ENCODE measurements at regions not wholly inside any gene's neighbourhood (a gene's known extent, or its start where the extent isn't known, plus 50 kb on each side); places are given as distances from the start of the nearest gene placed in this dataset.
"Not testable (repeated sequence)": the region's sequence is repeated elsewhere in the genome, so short reads cannot be mapped to it uniquely, and the experiment has no call there.

DNA sequence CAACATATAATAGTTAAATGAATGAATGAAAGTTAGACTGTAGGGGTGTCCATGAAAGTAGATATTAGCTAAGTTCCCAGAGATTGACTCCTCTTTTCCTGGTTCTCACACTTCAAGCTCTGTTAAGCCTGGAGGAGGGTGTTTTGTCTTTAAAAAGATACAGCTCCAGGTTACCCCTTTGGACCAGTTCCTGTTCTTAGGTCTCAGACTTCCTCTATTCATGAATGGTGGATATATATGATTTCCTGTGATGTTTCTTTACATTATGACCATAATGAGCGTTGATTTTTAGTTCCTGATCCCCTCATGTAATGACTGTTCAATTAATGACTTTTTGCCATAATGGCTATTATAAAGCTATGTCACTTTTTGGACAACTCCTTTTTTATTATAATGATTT, 115.9 kb downstream of the FAM72C start:
- not testable (repeated sequence) for H3K4me1 Mint-ChIP-seq, H3K27me3 Mint-ChIP-seq, H3K27ac Mint-ChIP-seq, H3K4me3 Mint-ChIP-seq, H3K9me3 Mint-ChIP-seq, H3K36me3 Mint-ChIP-seq

- H3K4me1 Mint-ChIP-seq, H3K9me3 Mint-ChIP-seq, H3K36me3 Mint-ChIP-seq, H3K4me3 Mint-ChIP-seq, H3K27ac Mint-ChIP-seq, H3K27me3 Mint-ChIP-seq: not testable (repeated sequence)
Measured at GRCh38 chr1:143854069-143854468, 117.7 kb downstream of the FAM72C start.

DNA sequence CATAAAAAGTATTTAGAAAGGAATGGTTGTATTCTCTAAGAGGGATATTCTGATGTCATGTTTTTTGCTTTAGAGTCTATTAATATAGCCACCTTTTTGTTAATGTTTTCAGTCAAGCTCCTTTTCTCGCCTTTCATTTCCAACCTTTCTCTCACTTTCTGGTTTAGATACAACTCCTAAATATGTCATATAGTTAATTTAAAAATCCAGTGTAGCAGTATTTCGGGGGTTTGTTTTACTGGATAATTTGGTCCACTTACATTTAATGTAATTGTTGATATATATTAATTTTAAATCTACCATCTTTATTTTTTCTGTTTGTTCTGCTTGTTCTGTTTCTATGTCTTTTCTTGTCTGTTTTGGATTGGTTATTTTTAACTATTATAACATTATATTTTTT, 121.1 kb downstream of the FAM72C start:
- H3K27ac Mint-ChIP-seq, H3K4me3 Mint-ChIP-seq, H3K27me3 Mint-ChIP-seq, H3K9me3 Mint-ChIP-seq, H3K4me1 Mint-ChIP-seq, H3K36me3 Mint-ChIP-seq: not testable (repeated sequence)

GRCh38 chr1:143848859-143849258, 122.9 kb downstream of the FAM72C start:
- not testable (repeated sequence) for H3K27me3 Mint-ChIP-seq, H3K4me3 Mint-ChIP-seq, H3K27ac Mint-ChIP-seq, H3K36me3 Mint-ChIP-seq, H3K4me1 Mint-ChIP-seq, H3K9me3 Mint-ChIP-seq

DNA sequence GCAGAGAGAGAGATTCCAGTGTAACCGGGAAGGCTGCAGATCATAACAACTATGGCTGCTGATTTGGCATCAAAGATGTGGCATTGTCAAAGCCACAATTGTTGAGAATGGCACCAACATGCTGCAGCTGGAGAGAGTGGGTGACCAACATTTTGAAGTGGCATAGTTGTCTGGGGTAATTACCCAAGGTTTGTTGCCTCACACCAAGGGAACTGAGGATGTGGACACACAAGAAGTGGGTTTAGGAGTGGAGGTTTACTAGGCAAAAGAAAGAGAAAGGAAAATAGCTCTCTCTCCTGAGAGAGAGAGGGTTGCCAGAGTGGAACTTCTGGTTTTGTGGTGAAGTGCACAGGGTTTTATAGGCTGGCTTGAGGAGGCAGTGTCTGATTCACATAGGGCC, 126.6 kb downstream of the FAM72C start:
- not testable (repeated sequence) for H3K27ac Mint-ChIP-seq, H3K36me3 Mint-ChIP-seq, H3K9me3 Mint-ChIP-seq, H3K4me3 Mint-ChIP-seq, H3K27me3 Mint-ChIP-seq, H3K4me1 Mint-ChIP-seq

GRCh38 chr1:143842058-143842457, 129.7 kb downstream of the FAM72C start:
- not testable (repeated sequence) for H3K27ac Mint-ChIP-seq, H3K9me3 Mint-ChIP-seq, H3K4me1 Mint-ChIP-seq, H3K36me3 Mint-ChIP-seq, H3K4me3 Mint-ChIP-seq
- peaks cover 10% of the 10 kb centered on the region for H3K27me3 Mint-ChIP-seq

DNA sequence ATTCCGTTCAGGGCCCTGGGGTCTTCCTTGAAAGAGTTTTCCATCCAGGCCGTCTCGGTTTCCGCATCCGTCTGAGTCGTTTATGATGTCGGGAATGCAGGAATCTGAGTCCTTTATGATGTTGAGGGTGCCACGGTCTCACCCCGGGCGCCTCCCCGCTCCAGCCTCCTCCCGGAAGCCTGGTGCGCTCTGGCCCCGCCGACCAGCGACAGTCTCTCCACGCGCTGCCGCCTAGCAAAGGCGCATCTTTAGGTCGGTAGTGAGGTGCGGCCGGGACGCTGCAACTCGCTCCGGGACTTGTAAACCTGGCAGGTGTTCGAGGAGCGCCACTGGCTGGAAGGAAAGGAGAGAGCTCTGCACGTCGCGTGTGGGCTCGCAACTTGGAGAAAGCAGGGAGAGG, 132.6 kb downstream of the FAM72C start:
- H3K36me3 Mint-ChIP-seq, H3K27ac Mint-ChIP-seq: not testable (repeated sequence)

GRCh38 chr1:143838598-143838929, 133.2 kb downstream of the FAM72C start:
- H3K27me3 Mint-ChIP-seq: peaks cover 10% of the 10 kb centered on the region
- not testable (repeated sequence) for H3K9me3 Mint-ChIP-seq, H3K4me1 Mint-ChIP-seq, H3K36me3 Mint-ChIP-seq, H3K4me3 Mint-ChIP-seq, H3K27ac Mint-ChIP-seq

More for the DNA sequence above, 132.6 kb downstream of the FAM72C start:
- not testable (repeated sequence) for H3K4me1 Mint-ChIP-seq, H3K4me3 Mint-ChIP-seq, H3K9me3 Mint-ChIP-seq
- peaks cover 10% of the 10 kb centered on the region for H3K27me3 Mint-ChIP-seq

DNA sequence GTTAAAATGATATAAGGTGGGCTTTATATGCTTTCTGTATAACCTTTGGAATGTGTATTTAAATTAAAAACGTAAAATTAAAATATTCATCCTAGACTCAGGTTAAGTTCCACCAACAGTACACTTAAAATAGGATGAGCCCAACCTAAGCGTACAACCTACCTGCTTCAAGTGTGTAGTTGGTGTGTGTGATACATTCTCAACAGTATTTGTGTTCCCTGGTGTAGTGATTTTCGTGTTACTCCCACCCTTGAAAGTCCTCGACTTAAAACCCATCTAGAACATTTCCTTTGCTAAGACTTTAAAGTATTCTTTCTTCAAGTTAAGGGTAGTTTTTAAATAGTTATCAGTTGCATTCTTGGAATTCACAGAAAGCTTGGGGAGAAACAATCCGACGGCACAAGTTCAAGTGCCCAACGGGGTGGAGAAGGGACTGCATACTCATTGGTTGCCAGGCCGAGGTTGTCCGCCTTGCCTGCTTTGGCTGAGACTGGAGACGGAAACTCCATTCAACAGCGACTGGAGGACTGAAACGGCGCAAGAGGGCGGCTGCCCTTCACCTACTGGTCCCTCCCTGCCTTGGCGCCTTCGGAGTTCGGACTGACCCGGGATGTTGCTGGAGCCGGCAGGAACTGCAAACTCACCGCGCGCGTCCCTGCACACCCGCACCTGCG, 133.7 kb downstream of the FAM72C start:
- not testable (repeated sequence) for H3K27ac Mint-ChIP-seq, H3K9me3 Mint-ChIP-seq, H3K4me3 Mint-ChIP-seq, H3K4me1 Mint-ChIP-seq, H3K36me3 Mint-ChIP-seq
- peaks cover 10% of the 10 kb centered on the region for H3K27me3 Mint-ChIP-seq

DNA sequence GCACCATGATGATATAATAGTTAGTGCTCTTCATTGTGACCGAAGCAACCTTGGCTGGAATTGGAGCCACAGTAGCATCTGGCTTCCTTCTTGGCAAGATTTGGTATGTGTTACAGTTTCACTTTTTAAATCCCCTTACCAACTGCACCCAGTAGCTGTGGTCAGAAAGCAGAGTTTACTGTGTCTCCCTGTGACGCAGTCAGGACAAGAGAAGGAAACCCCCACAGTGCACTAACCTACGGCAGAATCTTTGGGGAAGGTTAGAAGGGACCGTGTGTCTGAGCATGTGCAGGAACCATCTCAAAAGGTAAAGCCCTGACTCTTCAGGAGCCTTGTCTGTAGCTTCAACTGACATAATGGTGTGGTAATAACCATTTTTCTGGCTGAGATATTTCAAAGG, 138.4 kb downstream of the FAM72C start:
- H3K4me1 Mint-ChIP-seq, H3K4me3 Mint-ChIP-seq, H3K27ac Mint-ChIP-seq, H3K27me3 Mint-ChIP-seq, H3K36me3 Mint-ChIP-seq, H3K9me3 Mint-ChIP-seq: not testable (repeated sequence)

DNA sequence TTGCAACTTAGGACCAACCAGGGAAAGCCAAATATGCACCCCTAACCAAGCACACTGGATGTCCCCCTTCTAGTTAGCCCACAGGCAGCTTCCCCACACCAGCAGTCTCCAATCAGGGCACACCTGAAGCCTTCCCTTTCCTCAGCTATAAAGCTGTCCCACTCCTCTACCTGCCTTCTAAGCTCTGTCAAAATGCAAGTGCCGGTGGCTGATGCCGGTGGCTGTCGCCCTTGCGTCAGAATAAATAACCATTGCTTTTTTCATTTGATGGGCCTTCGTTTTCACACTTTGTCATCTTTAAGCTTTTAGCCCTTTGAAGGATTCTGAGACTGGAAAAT, 139.4 kb downstream of the FAM72C start:
- not testable (repeated sequence) for H3K4me1 Mint-ChIP-seq

GRCh38 chr1:143831479-143832378, 140.1 kb downstream of the FAM72C start:
- H3K4me3 Mint-ChIP-seq: not testable (repeated sequence)

More for the DNA sequence above, 139.4 kb downstream of the FAM72C start:
- H3K36me3 Mint-ChIP-seq, H3K27me3 Mint-ChIP-seq, H3K4me3 Mint-ChIP-seq, H3K9me3 Mint-ChIP-seq, H3K27ac Mint-ChIP-seq: not testable (repeated sequence)

DNA sequence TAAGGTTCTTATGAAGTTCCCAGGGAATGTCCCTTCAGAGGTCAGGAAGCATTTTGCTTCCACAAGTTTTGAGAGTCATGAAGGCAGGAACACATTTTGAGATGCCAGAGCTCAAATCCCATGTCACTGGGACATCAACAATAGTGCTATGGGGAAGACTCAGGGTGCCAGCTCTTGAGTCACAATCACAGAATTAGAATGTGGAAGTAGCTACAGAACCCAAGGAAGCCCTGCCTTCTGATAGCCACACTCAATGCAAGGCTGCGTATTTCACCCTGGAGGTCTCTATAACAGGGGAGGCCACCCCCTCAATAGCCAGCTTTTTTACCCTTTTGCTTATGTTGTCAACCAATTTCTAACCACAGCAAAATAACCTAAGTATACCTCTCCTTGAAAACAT, 145.6 kb downstream of the FAM72C start:
- H3K36me3 Mint-ChIP-seq, H3K4me3 Mint-ChIP-seq, H3K27ac Mint-ChIP-seq, H3K9me3 Mint-ChIP-seq, H3K27me3 Mint-ChIP-seq, H3K4me1 Mint-ChIP-seq: not testable (repeated sequence)

More at GRCh38 chr1:143831479-143832378, 140.1 kb downstream of the FAM72C start:
- not testable (repeated sequence) for H3K4me1 Mint-ChIP-seq, H3K27ac Mint-ChIP-seq, H3K27me3 Mint-ChIP-seq, H3K9me3 Mint-ChIP-seq, H3K36me3 Mint-ChIP-seq

DNA sequence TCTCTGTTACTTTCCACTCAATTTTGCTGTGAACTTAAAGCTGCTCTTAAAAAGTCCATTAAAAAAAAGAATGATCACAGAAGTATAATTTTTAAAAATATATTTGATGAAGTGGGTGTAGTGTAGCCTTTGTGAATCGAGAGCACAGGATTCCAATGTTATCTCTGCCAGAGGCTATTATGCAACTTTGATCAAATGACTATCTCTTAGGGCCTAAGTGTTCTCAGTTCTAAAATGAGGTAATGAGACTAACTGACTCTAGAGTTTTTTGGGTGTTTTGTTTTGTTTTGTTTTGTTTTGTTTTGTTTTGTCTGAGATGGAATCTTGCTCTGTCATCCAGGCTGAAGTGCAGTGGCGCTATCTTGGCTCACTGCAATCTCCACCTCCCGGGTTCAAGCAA, 147.5 kb downstream of the FAM72C start:
- H3K27ac Mint-ChIP-seq: not testable (repeated sequence)

GRCh38 chr1:143820058-143820457, 151.7 kb downstream of the FAM72C start:
- H3K9me3 Mint-ChIP-seq, H3K27ac Mint-ChIP-seq, H3K4me1 Mint-ChIP-seq, H3K4me3 Mint-ChIP-seq, H3K36me3 Mint-ChIP-seq, H3K27me3 Mint-ChIP-seq: not testable (repeated sequence)

More for the DNA sequence above, 147.5 kb downstream of the FAM72C start:
- not testable (repeated sequence) for H3K4me3 Mint-ChIP-seq, H3K36me3 Mint-ChIP-seq, H3K9me3 Mint-ChIP-seq, H3K27me3 Mint-ChIP-seq, H3K4me1 Mint-ChIP-seq

DNA sequence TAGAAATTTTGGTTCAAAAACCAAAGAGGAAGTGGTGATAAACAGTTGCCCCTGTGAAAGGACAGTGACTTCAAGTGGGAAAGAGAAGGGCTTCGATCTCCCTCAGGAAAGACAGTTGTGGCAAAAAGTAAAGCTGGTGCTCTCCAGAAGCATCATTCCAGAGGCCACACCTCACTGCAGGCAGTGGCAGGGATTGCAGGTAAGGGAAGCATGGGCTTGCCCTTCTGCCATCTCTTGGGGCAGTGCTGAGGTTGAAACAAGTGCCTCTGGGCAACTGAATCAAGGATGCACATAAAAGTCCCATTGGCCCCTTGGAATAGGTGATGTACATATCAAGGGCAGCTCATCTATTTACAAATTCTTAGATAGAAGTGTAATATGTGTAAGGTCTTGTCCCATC, 155.4 kb downstream of the FAM72C start:
- H3K4me3 Mint-ChIP-seq, H3K9me3 Mint-ChIP-seq, H3K4me1 Mint-ChIP-seq, H3K27ac Mint-ChIP-seq, H3K36me3 Mint-ChIP-seq, H3K27me3 Mint-ChIP-seq: not testable (repeated sequence)

Measured in IgD-negative memory B cell (primary cell).